ENCODE measurements at regions not wholly inside any gene's neighbourhood (a gene's known extent, or its start where the extent isn't known, plus 50 kb on each side); places are given as distances from the start of the nearest gene placed in this dataset.

DNA sequence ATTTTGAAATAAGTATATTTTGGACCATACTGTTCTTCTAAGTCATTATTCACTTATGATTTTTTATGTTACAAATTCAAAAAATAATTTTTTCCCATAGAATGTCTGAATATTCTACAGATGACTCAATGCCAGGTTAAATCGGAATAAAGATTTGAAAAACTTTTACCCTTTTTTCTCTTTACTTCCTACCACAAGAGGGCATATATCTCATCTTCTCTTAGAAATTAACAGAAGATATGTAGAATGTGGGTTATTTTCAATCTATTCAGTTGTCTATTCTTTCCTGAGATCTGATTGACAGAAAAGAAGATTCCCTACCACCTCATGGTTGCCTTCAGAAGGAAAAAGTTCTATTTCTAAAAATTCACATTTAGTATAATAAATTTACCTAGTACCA is 53.0 kb upstream of the KITLG start:
- Histone ChIP-seq H3K4me3 (no peak overlapping the region), H3K9me3 (no peaks in the 10 kb centered on the region), H3K4me1 (peaks cover 6% of the 10 kb centered on the region), H3K27me3 (ENCODE audit: low read depth) (no peaks in the 10 kb centered on the region), H3K36me3 (replicated peaks) (no peaks in the 10 kb centered on the region)
- no peak for DNase-seq (ENCODE audit: low spot score in 2 of 2)
- in situ Hi-C loops (cut with MboI; ENCODE audit: low sequenced_read_pairs), result no loop called here

DNA sequence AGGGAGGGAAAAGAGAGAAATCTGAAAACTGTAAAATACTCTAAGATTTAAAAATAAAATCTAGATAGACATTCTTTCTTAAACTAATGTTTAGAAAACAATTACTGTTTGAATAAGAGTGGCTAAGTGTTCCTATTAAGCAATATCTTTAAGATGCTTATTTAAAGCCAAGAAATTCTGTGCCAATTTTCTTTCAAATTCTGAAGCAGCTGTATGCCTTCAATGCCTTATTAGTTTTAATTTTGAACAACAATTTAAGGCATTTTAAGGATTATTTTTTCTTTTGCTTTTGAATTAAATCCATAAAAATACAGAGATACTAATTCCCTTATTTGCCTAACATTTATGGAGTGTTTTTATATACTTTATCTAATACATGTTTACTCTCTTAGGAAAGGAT is 50.3 kb upstream of the KITLG start:
- in situ Hi-C loops (cut with MboI; ENCODE audit: low sequenced_read_pairs), result no loop called here
- H3K4me3 ChIP-seq, result no peak overlapping the region
- H3K36me3 ChIP-seq (replicated peaks), result no peaks in the 10 kb centered on the region
- no peak for DNase-seq (ENCODE audit: low spot score in 2 of 2)
- H3K9me3 ChIP-seq, result no peaks in the 10 kb centered on the region
- H3K27me3 ChIP-seq (ENCODE audit: low read depth), result no peaks in the 10 kb centered on the region
- H3K4me1 ChIP-seq, result peaks cover 2% of the 10 kb centered on the region

All from HAP-1 (cell line).